Trophoblast cell (in vitro differentiated cells and primary cell): ENCODE measurements at regions not wholly inside any gene's neighbourhood (a gene's known extent, or its start where the extent isn't known, plus 50 kb on each side); places are given as distances from the start of the nearest gene placed in this dataset.

Experiments used
- DNase-seq, 2 donors: peaks; one replicate each; pipeline ENCODE4 v3.0.0-alpha.2; 2016
- H2AFZ ChIP-seq: 2 replicates; pipeline ENCODE4 v1.6.1; 2013; ENCODE audit warnings: low read length, moderate library complexity, mild to moderate bottlenecking; ENCODE audit not compliant: insufficient read depth, poor library complexity
- H2AK5ac ChIP-seq: 2 replicates; pipeline ENCODE4 v1.6.1; 2013; ENCODE audit warnings: mild to moderate bottlenecking, low read length
- H2BK120ac ChIP-seq: 2 replicates; pipeline ENCODE4 v1.6.1; 2013; ENCODE audit warnings: low read length, mild to moderate bottlenecking, moderate library complexity; ENCODE audit not compliant: insufficient read depth, poor library complexity
- H2BK12ac ChIP-seq: 2 replicates; pipeline ENCODE4 v1.6.1; 2013; ENCODE audit warnings: mild to moderate bottlenecking, low read length, moderate library complexity
- H2BK5ac ChIP-seq: 2 replicates; pipeline ENCODE4 v1.6.1; 2013; ENCODE audit warnings: low read length, low read depth, moderate library complexity, mild to moderate bottlenecking; ENCODE audit not compliant: poor library complexity
- H3K14ac ChIP-seq: 2 replicates; pipeline ENCODE4 v1.6.1; 2013; ENCODE audit warnings: mild to moderate bottlenecking, low read length
- H3K18ac ChIP-seq: 2 replicates; pipeline ENCODE4 v1.6.1; 2013; ENCODE audit warnings: mild to moderate bottlenecking, low read length
- H3K23ac ChIP-seq: 2 replicates; pipeline ENCODE4 v1.6.1; 2013; ENCODE audit warnings: low read length
- H3K27ac ChIP-seq: 2 replicates; pipeline ENCODE4 v1.5.1; 2013; ENCODE audit warnings: low read depth, mild to moderate bottlenecking, inconsistent platforms, low read length, moderate library complexity
- H3K27me3 ChIP-seq: 2 replicates; pipeline ENCODE4 v1.6.1; 2013; ENCODE audit warnings: inconsistent platforms, mild to moderate bottlenecking, low read length, moderate library complexity; ENCODE audit not compliant: insufficient read depth
- H3K36me3 ChIP-seq, 2 experiments: 1 replicate in 1 of 2; 2 replicates in 1 of 2; pipeline ENCODE4 v1.6.1; 2013; ENCODE audit warnings: low read length in 2 of 2, mild to moderate bottlenecking in 2 of 2, moderate library complexity in 1 of 2; ENCODE audit not compliant: insufficient read depth in 2 of 2, control insufficient read depth in 1 of 2
- H3K4ac ChIP-seq: 2 replicates; pipeline ENCODE4 v1.6.1; 2013; ENCODE audit warnings: low read depth, mild to moderate bottlenecking, low read length, moderate library complexity
- H3K4me1 ChIP-seq, 2 experiments: 1 replicate in 1 of 2; 2 replicates in 1 of 2; pipeline ENCODE4 v1.6.1; 2013; ENCODE audit warnings: low read length in 2 of 2, mild to moderate bottlenecking in 2 of 2, moderate library complexity in 1 of 2; ENCODE audit not compliant: insufficient read depth in 2 of 2, control insufficient read depth in 1 of 2
- H3K4me2 ChIP-seq: 2 replicates; pipeline ENCODE4 v1.6.1; 2013; ENCODE audit warnings: inconsistent platforms, mild to moderate bottlenecking, low read length, moderate library complexity
- H3K4me3 ChIP-seq: 2 replicates; pipeline ENCODE4 v1.5.1; 2013; ENCODE audit warnings: mild to moderate bottlenecking, low read depth, low read length, inconsistent platforms
- H3K79me1 ChIP-seq: one replicate; pipeline ENCODE4 v1.6.1; 2013; ENCODE audit warnings: low read length
- H3K79me2 ChIP-seq: 2 replicates; pipeline ENCODE4 v1.6.1; 2013; ENCODE audit warnings: low read length, mild to moderate bottlenecking; ENCODE audit not compliant: control insufficient read depth, insufficient read depth, poor library complexity
- H3K9ac ChIP-seq: 2 replicates; pipeline ENCODE4 v1.6.1; 2013; ENCODE audit warnings: mild to moderate bottlenecking, low read length
- H3K9me3 ChIP-seq: 2 replicates; pipeline ENCODE4 v1.6.1; 2013; ENCODE audit warnings: low read depth, mild to moderate bottlenecking, control low read depth, inconsistent platforms, low read length; ENCODE audit not compliant: insufficient read depth
- H4K12ac ChIP-seq: 2 replicates; pipeline ENCODE4 v1.6.1; 2013; ENCODE audit warnings: low read depth, mild to moderate bottlenecking, low read length, moderate library complexity
- H4K8ac ChIP-seq: 2 replicates; pipeline ENCODE4 v1.6.1; 2013; ENCODE audit warnings: low read depth, mild to moderate bottlenecking, low read length, moderate library complexity
- H4K91ac ChIP-seq: one replicate; pipeline ENCODE4 v1.6.1; 2013; ENCODE audit warnings: low read depth, mild to moderate bottlenecking, low read length, moderate library complexity
- WGBS: extraction: QIAGEN DNeasy Blood & Tissue Kit; methylation state at CpG from one replicate; pipeline ENCODE4 v1.1.7; 2013; ENCODE audit warnings: missing lambda C conversion rate; ENCODE audit not compliant: insufficient read length, insufficient coverage; ENCODE audit errors: extremely low coverage; 5-methylcytosine and 5-hydroxymethylcytosine counted together

GRCh38 chr5:57383093-57383861 lies 99.3 kb downstream of the ACTBL2 start:
- no peak overlapping the region for H2BK12ac ChIP-seq
- WGBS, result no CpG with 5 or more reads among the region's 9 CpGs

GRCh38 chr5:57382655-57383054 lies 100.0 kb downstream of the ACTBL2 start:
- H2BK5ac ChIP-seq, result peak overlapping the region; percentile 4
- H4K91ac ChIP-seq, result peak overlapping the region; percentile 73
- no peak overlapping the region for H4K12ac ChIP-seq
- no peak overlapping the region for H3K4me2 ChIP-seq
- peak overlapping the region; percentile 1 for H3K27ac ChIP-seq
- H3K4me1 ChIP-seq, result peaks cover 3 to 7% of the 10 kb centered on the region in 2 experiments
- peak overlapping the region; percentile 40 for H2BK120ac ChIP-seq
- H2AFZ ChIP-seq, result no peak overlapping the region
- H3K14ac ChIP-seq, result peak overlapping the region; percentile 36
- peak overlapping the region; percentile 47 for H2AK5ac ChIP-seq
- no peak overlapping the region for H3K9ac ChIP-seq
- peak overlapping the region; percentile 54 for H4K8ac ChIP-seq
- no CpG with 5 or more reads among the region's 2 CpGs for WGBS
- no peak overlapping the region for H3K4me3 ChIP-seq
- no peaks in the 10 kb centered on the region for H3K36me3 ChIP-seq
- H3K23ac ChIP-seq, result no peak overlapping the region
- peak in 1 of 2 donors; percentile 1 for DNase-seq
- H3K18ac ChIP-seq, result peak overlapping the region; percentile 72
- no peak overlapping the region for H3K4ac ChIP-seq
- H3K27me3 ChIP-seq, result no peaks in the 10 kb centered on the region
- peak overlapping the region; percentile 82 for H2BK12ac ChIP-seq
- no peaks in the 10 kb centered on the region for H3K79me2 ChIP-seq
- no peaks in the 10 kb centered on the region for H3K9me3 ChIP-seq
- peaks cover 3% of the 10 kb centered on the region for H3K79me1 ChIP-seq

More at GRCh38 chr5:57383093-57383861, 99.3 kb downstream of the ACTBL2 start:
- H4K12ac ChIP-seq, result no peak overlapping the region
- H3K27ac ChIP-seq, result peak overlapping the region; percentile 6
- no peak overlapping the region for H3K23ac ChIP-seq
- H3K4me2 ChIP-seq, result no peak overlapping the region
- H3K4me1 ChIP-seq, result peaks cover 3 to 7% of the 10 kb centered on the region in 2 experiments
- no peak overlapping the region for H3K18ac ChIP-seq
- H3K9ac ChIP-seq, result no peak overlapping the region
- H2BK120ac ChIP-seq, result no peak overlapping the region
- no peaks in the 10 kb centered on the region for H3K27me3 ChIP-seq
- no peak overlapping the region for H4K8ac ChIP-seq
- no peak overlapping the region for H2BK5ac ChIP-seq
- DNase-seq, result peak; percentile 93 to 96
- H3K14ac ChIP-seq, result no peak overlapping the region
- H3K4me3 ChIP-seq, result no peak overlapping the region
- H4K91ac ChIP-seq, result no peak overlapping the region
- no peak overlapping the region for H2AK5ac ChIP-seq
- no peaks in the 10 kb centered on the region for H3K9me3 ChIP-seq
- no peaks in the 10 kb centered on the region for H3K79me2 ChIP-seq
- H3K79me1 ChIP-seq, result peaks cover 3% of the 10 kb centered on the region
- no peak overlapping the region for H2AFZ ChIP-seq
- H3K36me3 ChIP-seq, result no peaks in the 10 kb centered on the region
- no peak overlapping the region for H3K4ac ChIP-seq

GRCh38 chr5:57370376-57370775 lies 112.2 kb downstream of the ACTBL2 start:
- H3K27ac ChIP-seq, result no peak overlapping the region
- no peaks in the 10 kb centered on the region for H3K79me2 ChIP-seq
- H3K18ac ChIP-seq, result no peak overlapping the region
- no peak overlapping the region for H3K23ac ChIP-seq
- no peak overlapping the region for H4K8ac ChIP-seq
- no peak overlapping the region for H2AK5ac ChIP-seq
- peak in 1 of 2 donors; percentile 33 for DNase-seq
- H3K4me2 ChIP-seq, result no peak overlapping the region
- WGBS, result no CpG with 5 or more reads among the region's 2 CpGs
- no peak overlapping the region for H2BK5ac ChIP-seq
- H3K9me3 ChIP-seq, result no peaks in the 10 kb centered on the region
- no peak overlapping the region for H2AFZ ChIP-seq
- no peaks in the 10 kb centered on the region for H3K79me1 ChIP-seq
- H3K36me3 ChIP-seq, result no peaks in the 10 kb centered on the region
- H2BK12ac ChIP-seq, result no peak overlapping the region
- peaks cover 0 to 9% of the 10 kb centered on the region in 2 experiments for H3K4me1 ChIP-seq
- H3K4me3 ChIP-seq, result no peak overlapping the region
- no peak overlapping the region for H3K14ac ChIP-seq
- H3K4ac ChIP-seq, result no peak overlapping the region
- no peak overlapping the region for H2BK120ac ChIP-seq
- H4K91ac ChIP-seq, result no peak overlapping the region
- no peaks in the 10 kb centered on the region for H3K27me3 ChIP-seq
- no peak overlapping the region for H3K9ac ChIP-seq
- no peak overlapping the region for H4K12ac ChIP-seq

- H3K23ac ChIP-seq, result no peak overlapping the region
- H3K9ac ChIP-seq, result no peak overlapping the region
- H3K27ac ChIP-seq, result no peak overlapping the region
- H3K79me2 ChIP-seq, result no peaks in the 10 kb centered on the region
- H2AK5ac ChIP-seq, result no peak overlapping the region
- no peak overlapping the region for H3K4ac ChIP-seq
- no peak overlapping the region for H4K12ac ChIP-seq
- no peak for DNase-seq
- H2BK120ac ChIP-seq, result no peak overlapping the region
- no peak overlapping the region for H3K4me2 ChIP-seq
- H3K4me3 ChIP-seq, result no peak overlapping the region
- no CpG with 5 or more reads among the region's 3 CpGs for WGBS
- no peak overlapping the region for H4K91ac ChIP-seq
- H3K14ac ChIP-seq, result no peak overlapping the region
- H3K27me3 ChIP-seq, result no peaks in the 10 kb centered on the region
- peaks cover 0 to 11% of the 10 kb centered on the region in 2 experiments for H3K4me1 ChIP-seq
- no peaks in the 10 kb centered on the region for H3K36me3 ChIP-seq
- H3K79me1 ChIP-seq, result no peaks in the 10 kb centered on the region
- no peak overlapping the region for H2BK12ac ChIP-seq
- no peak overlapping the region for H4K8ac ChIP-seq
- H2BK5ac ChIP-seq, result no peak overlapping the region
- H2AFZ ChIP-seq, result no peak overlapping the region
- H3K9me3 ChIP-seq, result no peaks in the 10 kb centered on the region
- no peak overlapping the region for H3K18ac ChIP-seq
Measured at GRCh38 chr5:57368010-57368409, 114.6 kb downstream of the ACTBL2 start.
